NB4 (cell line): ENCODE measurements at regions not wholly inside any gene's neighbourhood (a gene's known extent, or its start where the extent isn't known, plus 50 kb on each side); places are given as distances from the start of the nearest gene placed in this dataset.
"Not testable (repeated sequence)": the region's sequence is repeated elsewhere in the genome, so short reads cannot be mapped to it uniquely, and the experiment has no call there.

ENCODE experiments used
- DNase-seq: peaks from one replicate; pipeline ENCODE4 v3.0.0; 2010; ENCODE audit warnings: low read depth
- H3K4me3 ChIP-seq: one replicate; pipeline ENCODE4 v1.5.1; 2011; ENCODE audit warnings: mild to moderate bottlenecking, low read depth, low read length, moderate library complexity
- MYC ChIP-seq: IDR thresholded peaks from 2 replicates; pipeline ENCODE4 v1.6.1; 2011; ENCODE audit warnings: low read depth, low read length
- POLR2A ChIP-seq: IDR thresholded peaks from 2 replicates; pipeline ENCODE4 v1.6.1; 2011; ENCODE audit warnings: mild to moderate bottlenecking; ENCODE audit not compliant: insufficient read length; ENCODE audit errors: extremely low read depth
- TF ChIP-seq, protein P1 (sequence below): IDR thresholded peaks from one replicate; pipeline ENCODE4 v1.5.1; 2012; ENCODE audit warnings: low read depth, low read length
- TF ChIP-seq, protein P2 (sequence below): IDR thresholded peaks from 2 replicates; pipeline ENCODE4 v1.6.1; 2011; ENCODE audit warnings: low read depth, low read length

- no peak for DNase-seq
- TF ChIP-seq, protein P1, sequence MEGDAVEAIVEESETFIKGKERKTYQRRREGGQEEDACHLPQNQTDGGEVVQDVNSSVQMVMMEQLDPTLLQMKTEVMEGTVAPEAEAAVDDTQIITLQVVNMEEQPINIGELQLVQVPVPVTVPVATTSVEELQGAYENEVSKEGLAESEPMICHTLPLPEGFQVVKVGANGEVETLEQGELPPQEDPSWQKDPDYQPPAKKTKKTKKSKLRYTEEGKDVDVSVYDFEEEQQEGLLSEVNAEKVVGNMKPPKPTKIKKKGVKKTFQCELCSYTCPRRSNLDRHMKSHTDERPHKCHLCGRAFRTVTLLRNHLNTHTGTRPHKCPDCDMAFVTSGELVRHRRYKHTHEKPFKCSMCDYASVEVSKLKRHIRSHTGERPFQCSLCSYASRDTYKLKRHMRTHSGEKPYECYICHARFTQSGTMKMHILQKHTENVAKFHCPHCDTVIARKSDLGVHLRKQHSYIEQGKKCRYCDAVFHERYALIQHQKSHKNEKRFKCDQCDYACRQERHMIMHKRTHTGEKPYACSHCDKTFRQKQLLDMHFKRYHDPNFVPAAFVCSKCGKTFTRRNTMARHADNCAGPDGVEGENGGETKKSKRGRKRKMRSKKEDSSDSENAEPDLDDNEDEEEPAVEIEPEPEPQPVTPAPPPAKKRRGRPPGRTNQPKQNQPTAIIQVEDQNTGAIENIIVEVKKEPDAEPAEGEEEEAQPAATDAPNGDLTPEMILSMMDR: no peak
- TF ChIP-seq MYC (no peak), POLR2A (no peak)
- TF ChIP-seq, protein P2, sequence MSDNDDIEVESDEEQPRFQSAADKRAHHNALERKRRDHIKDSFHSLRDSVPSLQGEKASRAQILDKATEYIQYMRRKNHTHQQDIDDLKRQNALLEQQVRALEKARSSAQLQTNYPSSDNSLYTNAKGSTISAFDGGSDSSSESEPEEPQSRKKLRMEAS: no peak
These were observed 111.5 kb upstream of the HAND1 start for GRCh38 chr5:154589511-154589910.

DNA sequence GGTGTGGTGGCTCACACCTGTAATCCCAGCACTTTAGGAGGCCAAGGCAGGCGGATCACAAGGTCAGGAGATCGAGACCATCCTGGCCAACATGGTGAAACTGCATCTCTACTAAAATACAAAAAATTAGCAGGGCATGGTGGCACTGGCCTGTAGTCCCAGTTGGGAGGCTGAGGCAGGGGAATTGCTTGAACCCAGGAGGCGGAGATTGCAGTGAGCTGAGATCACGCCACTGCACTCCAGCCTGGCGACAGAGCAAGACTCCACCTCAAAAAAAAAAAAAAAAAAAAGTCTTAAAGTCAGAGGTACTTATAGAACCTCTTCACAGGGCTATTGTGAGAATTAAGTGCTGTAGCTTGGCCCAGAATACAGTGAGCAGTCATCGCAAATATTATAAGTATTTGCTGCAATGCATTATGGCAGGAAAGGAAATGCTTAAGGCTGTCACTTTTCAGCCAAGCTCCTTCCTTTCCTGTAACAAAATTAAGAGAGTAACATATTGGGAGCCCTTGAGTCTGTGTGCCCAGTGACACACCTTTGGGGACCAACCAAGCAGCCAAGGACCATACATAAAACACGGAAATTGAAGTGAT lies 110.9 kb upstream of the HAND1 start:
- not testable (repeated sequence) for DNase-seq, H3K4me3 ChIP-seq

More at GRCh38 chr5:154589511-154589910, 111.5 kb upstream of the HAND1 start:
- no peak overlapping the region for H3K4me3 ChIP-seq

DNA sequence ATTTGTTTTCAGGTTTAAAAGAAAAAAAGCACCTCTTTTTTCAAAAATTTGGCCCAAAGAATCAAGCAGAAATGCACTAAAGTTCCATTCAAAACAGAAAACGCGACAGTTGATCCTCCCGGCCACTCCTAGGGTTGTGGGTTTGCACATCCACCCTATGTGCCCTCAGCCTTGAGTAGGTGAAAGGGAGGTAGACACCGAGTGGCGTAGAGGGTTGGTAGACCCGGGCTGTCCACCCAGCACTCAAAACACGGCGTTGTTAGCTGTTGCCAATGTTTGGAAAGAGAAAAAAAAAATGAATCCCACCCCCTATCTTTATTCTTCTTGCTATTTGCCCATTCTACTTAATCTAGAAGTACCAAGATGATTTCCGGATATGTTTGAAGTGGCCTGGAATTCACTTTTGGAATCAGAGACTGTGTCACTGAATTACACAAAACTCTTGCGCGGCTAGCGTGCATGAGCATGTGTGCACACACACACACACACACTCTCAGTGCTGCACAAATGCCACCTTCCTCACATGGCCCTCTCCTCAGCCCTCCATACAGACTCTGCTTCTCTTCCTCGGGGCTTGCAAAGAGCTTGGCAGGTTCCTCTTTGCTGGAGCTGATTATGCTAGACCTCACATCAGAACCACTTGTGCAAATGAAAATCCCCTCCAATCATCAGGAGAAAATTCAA lies 110.2 kb upstream of the HAND1 start:
- H3K4me3 ChIP-seq: no peak overlapping the region
- TF ChIP-seq, protein P1: no peak
- TF ChIP-seq, protein P2: no peak
- TF ChIP-seq POLR2A: no peak
- no peak for TF ChIP-seq MYC
- DNase-seq: no peak

DNA sequence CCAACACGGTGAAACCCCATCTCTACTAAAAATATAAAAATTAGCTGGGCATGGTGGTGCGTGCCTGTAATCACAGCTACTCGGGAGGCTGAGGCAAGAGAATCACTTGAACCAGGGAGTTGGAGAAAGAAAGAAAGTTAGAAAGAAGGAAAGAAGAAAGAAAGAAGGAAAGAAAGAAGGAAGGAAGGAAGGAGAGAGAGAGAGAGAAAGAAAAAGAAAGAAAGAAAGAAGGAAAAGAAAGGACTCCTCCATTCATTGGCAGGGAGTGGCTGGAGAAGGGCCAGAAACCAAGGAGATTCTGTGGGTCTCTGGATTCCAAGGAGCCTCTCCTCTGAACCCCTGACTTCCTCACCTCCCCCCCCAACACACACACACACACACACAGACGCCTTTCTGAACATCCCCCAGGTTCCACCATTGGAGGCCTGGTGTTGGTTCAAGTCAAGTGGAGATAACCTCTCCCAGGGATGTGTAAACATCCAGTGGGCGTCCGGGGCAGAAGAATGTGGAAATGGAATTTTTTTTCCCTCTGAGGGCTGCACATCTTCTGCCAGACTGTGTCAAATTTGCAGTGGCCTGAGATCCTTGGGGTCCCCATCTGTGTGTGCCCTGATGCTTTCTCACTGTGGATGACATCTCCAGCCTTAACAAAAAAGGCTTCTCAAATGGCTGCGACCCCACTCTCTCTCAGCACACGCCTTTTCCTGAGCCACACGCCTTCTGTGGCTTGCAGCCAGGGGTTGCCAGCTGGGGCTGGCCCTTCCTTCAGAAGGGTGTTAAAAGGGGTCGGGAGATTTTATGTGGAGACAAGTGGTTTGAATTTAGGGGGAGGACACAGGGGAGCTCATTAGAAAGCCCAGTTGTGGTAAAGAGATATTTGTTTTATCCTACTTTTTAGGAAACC lies 109.3 kb upstream of the HAND1 start:
- TF ChIP-seq, protein P1: no peak
- TF ChIP-seq MYC: no peak
- TF ChIP-seq POLR2A: no peak
- TF ChIP-seq, protein P2: no peak
- DNase-seq: no peak

DNA sequence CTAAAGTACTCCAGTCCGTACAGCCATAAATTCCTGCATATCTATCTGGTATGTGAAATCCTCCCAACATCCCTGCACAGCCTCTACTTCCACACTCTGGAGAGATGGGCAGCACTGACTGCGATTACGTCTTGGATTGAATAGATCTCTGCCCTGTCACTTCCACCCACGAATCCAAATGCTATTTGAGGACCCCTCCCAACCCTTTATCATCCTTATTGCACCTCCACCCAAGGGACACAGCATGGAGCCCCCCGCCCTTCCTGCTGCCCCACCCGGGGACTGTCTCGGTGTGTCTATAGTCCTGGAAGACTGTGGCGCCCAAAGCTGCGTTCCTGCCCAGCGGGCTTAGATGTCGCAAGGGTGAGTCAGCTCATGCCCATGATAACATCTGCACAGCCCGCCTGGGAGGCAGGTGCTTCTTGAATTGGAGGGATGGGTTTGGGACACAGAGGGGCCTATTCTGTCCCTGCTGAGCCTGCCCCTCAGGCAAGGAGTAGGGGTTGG lies 105.7 kb upstream of the HAND1 start:
- DNase-seq: peak; percentile 56

More for the DNA sequence above, 109.3 kb upstream of the HAND1 start:
- no peak overlapping the region for H3K4me3 ChIP-seq

More for the DNA sequence above, 105.7 kb upstream of the HAND1 start:
- TF ChIP-seq, protein P2: no peak
- TF ChIP-seq, protein P1: no peak
- no peak for TF ChIP-seq MYC
- TF ChIP-seq POLR2A: no peak
- H3K4me3 ChIP-seq: no peak overlapping the region
